ENCODE measurements at regions not wholly inside any gene's neighbourhood (a gene's known extent, or its start where the extent isn't known, plus 50 kb on each side); places are given as distances from the start of the nearest gene placed in this dataset.

DNA sequence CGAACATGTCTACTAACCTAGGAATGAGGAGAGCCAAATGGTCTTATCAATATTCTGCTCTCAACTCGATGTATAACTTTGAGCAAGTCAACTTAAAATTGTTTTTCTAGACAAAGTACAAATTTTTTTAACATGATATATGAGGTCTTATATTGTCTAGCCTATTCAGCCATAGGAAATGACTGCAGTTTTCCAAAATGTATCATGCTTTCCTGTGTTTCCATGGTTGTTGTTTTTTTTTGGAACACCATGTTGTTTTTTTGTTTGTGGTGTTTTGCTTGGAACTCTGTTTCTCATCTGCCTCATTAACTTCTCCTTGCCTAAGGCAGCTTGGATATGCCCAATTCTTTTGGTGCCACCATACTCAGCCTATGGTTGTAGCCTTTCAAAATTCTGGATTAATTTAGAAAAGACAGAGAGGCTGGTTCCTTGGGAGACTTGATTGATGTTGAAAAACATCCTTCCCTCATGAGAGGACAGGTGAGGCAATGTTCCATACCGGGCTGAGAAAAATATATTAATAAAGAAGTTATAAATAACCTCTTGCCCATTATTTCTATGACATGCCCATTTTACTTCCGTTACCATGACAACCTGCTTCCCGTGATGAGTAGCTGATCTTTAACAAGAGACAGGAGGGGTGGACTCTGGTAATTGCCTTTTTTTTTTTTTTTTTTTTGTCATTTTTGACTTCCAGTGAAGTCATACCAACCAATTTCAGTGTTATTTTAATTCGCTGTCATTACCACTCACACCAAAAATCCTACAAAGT is 687.9 kb upstream of the GRM7 start:
- TF ChIP-seq POLR2A (IDR thresholded peaks at IDR 0.05) = no peak
- TF ChIP-seq, protein P1, sequence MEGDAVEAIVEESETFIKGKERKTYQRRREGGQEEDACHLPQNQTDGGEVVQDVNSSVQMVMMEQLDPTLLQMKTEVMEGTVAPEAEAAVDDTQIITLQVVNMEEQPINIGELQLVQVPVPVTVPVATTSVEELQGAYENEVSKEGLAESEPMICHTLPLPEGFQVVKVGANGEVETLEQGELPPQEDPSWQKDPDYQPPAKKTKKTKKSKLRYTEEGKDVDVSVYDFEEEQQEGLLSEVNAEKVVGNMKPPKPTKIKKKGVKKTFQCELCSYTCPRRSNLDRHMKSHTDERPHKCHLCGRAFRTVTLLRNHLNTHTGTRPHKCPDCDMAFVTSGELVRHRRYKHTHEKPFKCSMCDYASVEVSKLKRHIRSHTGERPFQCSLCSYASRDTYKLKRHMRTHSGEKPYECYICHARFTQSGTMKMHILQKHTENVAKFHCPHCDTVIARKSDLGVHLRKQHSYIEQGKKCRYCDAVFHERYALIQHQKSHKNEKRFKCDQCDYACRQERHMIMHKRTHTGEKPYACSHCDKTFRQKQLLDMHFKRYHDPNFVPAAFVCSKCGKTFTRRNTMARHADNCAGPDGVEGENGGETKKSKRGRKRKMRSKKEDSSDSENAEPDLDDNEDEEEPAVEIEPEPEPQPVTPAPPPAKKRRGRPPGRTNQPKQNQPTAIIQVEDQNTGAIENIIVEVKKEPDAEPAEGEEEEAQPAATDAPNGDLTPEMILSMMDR (IDR thresholded peaks at IDR 0.05) = no peak
